ELF-1 (cell line): ENCODE measurements at regions not wholly inside any gene's neighbourhood (a gene's known extent, or its start where the extent isn't known, plus 50 kb on each side); places are given as distances from the start of the nearest gene placed in this dataset.

Experiments
- DNase-seq: peaks from one replicate; pipeline ENCODE4 v3.0.0-alpha.2; 2016; ENCODE audit warnings: low read depth, low spot score

DNA sequence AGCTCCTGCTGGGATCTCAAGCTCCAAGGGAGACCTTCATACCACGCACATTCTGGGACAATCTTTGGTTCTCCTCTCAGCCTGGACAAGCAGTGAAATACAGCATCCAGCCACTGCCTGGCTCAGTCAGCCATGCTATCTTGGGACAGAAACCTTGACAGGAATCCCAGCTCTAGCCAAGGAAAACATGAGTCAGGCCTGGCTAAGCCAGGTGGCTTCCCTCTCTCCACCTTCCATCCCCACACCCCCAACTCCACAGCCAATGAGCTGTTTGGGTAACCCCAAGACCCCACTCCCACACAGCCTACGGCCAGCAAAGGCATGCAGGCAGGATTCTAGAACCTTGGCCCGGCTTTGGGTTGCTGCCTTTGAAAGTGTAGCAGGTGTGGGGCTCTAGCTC is 64.9 kb downstream of the MCFD2 start:
- no peak for DNase-seq

DNA sequence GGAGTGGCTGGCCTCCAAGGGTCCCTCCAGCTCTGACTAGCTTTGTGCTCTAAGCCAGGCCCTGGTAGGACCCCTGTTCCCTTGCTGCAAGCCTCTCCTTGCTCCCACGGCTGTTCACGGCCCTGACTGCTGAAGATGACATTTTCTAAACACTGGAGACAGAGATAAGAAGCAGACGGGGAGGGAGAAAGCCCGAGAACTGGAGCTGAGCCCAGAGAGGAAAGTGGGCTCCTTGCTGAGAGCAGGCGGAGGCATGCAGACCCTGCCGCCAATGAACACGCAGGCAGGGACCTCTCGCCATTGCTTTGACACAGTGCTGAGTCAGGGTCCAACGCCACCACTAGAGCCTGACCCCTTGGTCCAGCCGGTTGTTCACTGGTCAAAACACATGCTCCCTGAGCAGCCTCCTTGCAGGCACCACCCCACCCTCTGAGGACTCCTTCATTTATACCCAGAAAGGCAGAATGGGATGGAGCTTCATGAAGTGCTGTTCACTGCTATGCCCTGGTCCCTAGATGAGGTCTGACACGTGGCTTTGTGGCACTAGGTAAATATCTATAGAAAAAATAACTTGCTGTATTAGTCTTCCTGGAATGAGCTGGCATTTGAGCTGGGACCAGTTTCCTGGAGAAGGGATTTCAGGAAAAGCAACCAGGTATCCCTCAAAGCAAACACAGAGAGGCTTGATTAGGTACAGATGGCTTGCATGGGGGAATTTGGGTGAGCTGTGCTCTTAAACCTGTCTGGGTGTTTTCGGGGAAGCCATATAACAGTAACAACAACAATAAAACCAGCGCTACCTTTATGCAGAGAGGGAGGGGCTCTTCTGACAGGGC is 65.7 kb downstream of the MCFD2 start:
- no peak for DNase-seq

- DNase-seq = no peak
Measured at GRCh38 chr2:46849046-46849715, 66.4 kb downstream of the MCFD2 start.

DNA sequence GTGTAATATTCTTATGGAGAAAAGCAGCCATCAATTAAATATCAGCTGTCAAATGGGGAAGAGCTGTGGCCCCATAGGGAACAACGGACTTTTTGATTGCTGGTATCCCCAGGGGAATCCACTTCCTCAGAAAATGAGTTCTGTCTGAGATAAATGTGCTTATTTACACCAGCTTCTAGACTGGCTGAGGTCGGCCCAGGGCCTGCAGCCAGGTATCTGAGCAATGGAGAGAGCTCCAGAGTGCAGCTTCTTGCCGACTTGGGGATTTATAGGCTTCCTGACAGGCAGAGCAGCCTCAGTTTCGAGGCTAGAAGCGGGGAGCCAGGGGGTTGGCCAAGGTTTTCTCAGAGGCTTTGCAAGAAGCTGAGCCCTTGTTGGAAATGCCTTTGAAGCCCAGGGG is 67.2 kb downstream of the MCFD2 start:
- DNase-seq = no peak

DNA sequence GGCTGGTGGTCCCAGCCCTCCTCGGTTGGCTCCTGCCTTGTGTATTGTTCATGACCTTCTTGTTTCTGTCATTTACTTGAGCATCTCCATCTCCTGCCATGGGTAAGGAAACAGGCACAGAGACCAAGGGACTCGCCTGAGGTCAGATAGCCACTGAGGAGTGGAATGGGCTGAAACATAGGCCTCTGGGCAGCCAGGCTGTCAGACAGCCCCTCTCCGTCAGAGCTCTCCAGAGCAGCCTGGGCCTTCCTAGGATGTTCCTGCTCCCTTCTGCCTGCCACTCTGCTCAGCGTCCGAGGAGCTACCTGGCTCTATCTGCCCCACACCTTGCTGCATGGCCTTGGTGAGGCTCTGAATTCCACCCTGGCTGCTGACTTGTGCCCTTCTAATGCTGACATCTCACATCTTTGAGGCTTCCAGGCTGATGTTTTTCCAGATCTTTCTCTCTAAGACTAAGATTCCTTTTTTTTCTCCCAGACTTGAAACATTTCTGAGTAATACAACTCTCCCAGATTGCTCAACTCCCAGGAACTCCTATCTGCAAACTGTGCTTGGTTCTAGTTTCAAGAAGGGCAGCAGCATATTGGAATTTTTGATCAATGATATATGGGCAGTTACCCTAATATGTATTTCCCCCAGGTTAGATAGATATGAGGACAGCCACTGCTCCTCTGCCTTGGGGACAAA is 67.7 kb downstream of the MCFD2 start:
- no peak for DNase-seq

GRCh38 chr2:46847185-46847710 is 68.4 kb downstream of the MCFD2 start:
- peak; percentile 25 for DNase-seq

DNA sequence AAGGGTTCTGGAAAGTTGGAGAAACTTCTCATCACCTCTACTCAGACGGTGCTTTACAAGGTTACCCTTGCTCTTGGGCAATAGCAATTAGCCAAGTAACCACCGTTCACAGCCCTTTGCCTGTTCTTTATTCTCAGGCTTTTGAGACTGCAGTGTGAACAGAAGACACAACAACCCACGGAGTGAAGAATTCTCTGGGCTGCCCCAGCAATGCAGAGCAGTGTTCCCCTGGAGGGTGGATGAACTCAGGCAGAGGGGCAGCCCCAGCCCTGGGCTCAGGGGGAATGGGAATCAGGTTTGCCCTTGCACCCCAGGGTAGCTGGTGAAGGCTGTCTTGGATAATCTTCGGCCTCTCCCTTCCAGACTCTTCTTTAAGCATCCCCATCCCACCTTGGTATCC is 69.1 kb downstream of the MCFD2 start:
- DNase-seq = no peak

DNA sequence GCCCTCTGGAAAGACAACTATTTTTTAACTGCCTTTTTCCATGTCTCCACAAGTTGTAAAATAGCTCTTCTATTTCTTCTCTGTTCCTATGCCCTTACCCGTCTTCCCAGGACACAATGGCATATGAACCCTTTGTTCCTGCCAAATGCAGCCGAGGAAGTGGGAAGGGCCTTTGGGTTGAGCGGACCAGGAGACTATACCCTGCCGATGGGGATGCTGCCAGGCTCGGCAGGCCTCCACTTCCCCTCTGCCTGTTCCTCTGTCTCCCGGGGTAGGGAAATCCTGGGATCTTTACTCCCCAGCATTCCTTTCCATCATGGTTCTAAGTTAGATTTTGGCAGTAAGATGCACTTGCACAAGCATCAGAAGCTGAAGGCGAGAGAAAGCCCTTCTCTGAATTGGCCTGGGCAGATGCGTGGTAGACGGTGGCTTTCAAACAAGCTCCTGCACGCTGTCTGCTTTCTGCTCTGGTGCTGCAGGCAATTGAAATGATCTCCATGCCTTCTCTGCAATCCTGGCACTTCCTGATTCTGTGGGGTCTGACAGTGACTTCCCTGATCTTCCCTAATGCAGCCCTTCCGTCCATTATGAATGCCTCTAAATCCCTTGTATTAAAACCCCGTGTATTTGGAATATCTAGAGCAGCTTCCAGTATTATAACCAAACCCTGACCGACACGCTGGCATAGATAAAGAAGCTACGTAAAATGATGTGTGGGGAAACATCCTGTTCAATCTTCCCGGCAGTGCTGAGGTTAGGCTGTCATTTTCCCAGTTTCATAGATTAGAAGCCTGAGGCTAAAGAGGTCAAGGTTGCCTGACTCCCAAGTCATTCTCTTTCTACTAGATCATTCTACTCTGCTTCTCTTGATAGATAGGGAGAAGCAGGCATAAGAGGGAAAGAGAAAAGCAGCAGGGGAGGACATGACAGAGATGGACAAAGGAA is 69.8 kb downstream of the MCFD2 start:
- no peak for DNase-seq

GRCh38 chr2:46844443-46844842 is 71.2 kb downstream of the MCFD2 start:
- no peak for DNase-seq

DNA sequence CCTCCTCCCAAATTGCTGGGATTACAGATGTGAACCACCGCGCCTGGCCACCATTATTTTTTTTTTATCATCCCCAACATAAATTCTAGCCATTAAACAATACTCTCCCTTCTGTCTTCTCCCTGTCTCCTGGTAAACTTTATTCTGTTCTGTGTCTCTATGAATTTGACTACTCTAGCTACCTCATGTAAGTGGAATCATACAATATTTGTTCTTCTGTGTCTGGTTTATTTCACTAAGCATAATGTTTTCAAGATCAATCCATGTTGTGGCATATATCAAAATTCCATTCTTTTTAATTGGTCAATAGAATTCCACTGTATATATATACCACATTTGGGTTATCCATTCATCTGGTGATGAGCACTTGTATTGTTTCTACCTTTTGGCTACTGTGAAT is 71.6 kb downstream of the MCFD2 start:
- no peak for DNase-seq

GRCh38 chr2:46843316-46843715 is 72.3 kb downstream of the MCFD2 start:
- no peak for DNase-seq

DNA sequence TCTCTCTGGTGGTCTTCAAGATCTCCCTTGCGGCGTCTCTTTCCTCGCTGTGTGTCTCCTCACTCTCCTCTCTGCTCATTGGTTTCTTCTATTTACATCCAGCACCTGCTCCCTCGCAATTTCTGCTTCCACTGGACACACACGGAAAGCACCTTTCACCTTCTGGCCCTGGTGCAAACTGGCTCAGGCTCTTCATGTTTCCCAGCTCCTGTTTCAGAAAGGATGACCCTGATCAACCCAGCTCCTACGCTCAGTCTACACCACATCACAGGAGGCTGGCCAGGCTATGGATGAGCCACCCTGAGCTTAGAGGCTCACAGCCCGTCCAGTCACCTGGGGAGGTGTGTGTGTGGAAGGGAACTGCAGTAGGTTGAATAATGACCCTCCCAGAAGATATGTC is 72.7 kb downstream of the MCFD2 start:
- DNase-seq = no peak

DNA sequence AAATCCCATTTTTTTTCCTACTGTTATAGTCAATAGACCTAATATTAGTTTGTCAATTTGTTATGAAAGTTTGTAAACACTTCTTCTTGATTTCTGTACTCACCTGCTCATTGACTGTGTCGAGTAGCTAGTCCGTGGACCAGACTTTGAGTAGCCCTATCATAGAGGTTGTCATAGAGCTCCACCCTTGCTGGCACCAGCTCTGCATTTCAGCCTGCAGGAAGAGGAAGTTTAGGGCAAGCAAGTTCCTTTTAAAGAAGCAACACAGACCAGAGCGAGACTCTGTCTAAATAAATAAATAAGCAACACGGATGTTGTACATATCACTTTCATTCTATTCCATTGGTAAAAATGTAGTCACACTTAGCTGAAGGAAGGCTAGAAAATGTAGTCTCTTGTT is 74.0 kb downstream of the MCFD2 start:
- DNase-seq = no peak

DNA sequence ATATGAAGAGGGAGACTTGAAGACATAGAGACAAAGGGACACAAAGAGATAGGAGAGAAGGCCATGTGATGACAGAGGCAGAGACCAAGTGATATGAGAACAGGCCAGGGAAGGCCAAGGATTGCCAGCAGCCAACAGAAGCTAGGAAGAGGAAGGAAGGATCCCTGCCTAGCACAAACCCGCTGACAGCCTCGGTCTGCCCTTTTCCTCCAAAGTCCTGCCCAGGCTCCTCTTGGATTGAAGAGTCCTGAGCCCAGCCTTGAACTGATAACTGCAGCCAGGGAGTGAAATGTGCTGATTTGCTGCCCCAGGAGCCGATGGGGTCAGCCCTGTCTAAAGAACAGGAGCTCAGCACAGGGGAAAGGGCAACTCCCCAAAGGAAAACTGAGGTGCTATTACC is 76.6 kb downstream of the MCFD2 start:
- no peak for DNase-seq

- DNase-seq = no peak
Measured at GRCh38 chr2:46837704-46838103, 77.9 kb downstream of the MCFD2 start.

GRCh38 chr2:46837112-46837454 is 78.5 kb downstream of the MCFD2 start:
- DNase-seq = no peak

DNA sequence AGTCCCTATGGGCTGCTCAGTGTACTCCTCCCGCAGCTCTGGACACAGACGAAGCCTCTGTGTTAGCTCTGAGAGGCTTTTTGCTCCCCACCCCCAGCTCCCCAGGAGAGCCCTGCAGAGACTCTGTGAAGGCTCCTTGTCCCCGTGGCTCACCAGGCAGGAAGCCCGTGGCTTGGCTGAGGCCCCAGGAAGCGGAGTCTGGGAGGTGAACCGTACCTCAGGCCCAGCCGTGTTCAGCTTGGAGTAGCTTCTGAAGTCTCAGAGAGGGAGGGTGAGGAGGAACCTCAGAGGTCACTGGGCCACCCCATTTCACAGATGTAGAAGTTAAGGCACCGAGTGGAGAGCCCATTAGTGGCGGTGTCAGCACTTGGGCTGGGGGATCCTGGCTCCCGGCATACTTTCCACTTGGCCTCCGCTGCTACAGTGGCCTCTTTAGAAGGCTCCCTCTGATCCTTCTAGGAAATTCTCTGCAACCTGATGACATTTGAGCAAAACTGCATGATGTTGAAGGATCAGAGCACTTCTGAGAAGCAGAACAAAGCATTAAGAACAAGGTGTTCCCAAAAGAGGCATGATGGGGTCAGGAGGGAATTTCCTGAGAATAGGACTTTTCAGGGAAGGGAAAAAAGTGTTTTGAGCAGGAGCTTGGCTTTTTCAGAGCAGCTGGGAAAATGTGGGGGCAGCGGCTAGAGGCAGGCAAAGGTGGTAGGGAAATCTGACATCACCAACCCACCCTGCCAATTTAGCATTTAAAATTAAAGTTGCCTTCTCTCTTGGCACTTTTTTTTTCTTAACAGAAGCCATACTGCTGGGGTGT is 79.1 kb downstream of the MCFD2 start:
- DNase-seq = no peak

GRCh38 chr2:46835520-46835919 is 80.1 kb downstream of the MCFD2 start:
- no peak for DNase-seq

- no peak for DNase-seq
Measured at GRCh38 chr2:46832543-46832942, 83.1 kb downstream of the MCFD2 start.

- DNase-seq = no peak
Measured at GRCh38 chr2:46831869-46832265, 83.7 kb downstream of the MCFD2 start.
